ENCODE measurements at regions not wholly inside any gene's neighbourhood (a gene's known extent, or its start where the extent isn't known, plus 50 kb on each side); places are given as distances from the start of the nearest gene placed in this dataset.

GRCh38 chr6:95071464-95071863 lies 505.9 kb upstream of the MANEA start:
- ATAC-seq (no peak), DNase-seq (no peak)
- intact Hi-C loops (cut with DNase I, micrococcal nuclease), result no loop called here

- ATAC-seq (no peak), DNase-seq (no peak)
- intact Hi-C loops (cut with DNase I, micrococcal nuclease), result no loop called here
Measured at GRCh38 chr6:95078457-95078856, 498.9 kb upstream of the MANEA start.

GRCh38 chr6:95081231-95081630 lies 496.1 kb upstream of the MANEA start:
- no peak for DNase-seq
- intact Hi-C loops (cut with DNase I, micrococcal nuclease), result no loop called here
- no peak for ATAC-seq

GRCh38 chr6:95081949-95082348 lies 495.4 kb upstream of the MANEA start:
- ATAC-seq (no peak), DNase-seq (no peak)
- intact Hi-C loops (cut with DNase I, micrococcal nuclease), result no loop called here

GRCh38 chr6:95083506-95083905 lies 493.8 kb upstream of the MANEA start:
- DNase-seq, result no peak
- no peak for ATAC-seq
- intact Hi-C loops (cut with DNase I, micrococcal nuclease), result no loop called here

GRCh38 chr6:95084867-95085266 lies 492.5 kb upstream of the MANEA start:
- ATAC-seq (no peak), DNase-seq (no peak)
- intact Hi-C loops (cut with DNase I, micrococcal nuclease), result no loop called here

GRCh38 chr6:95087394-95088097 lies 489.8 kb upstream of the MANEA start:
- no peak for ATAC-seq

GRCh38 chr6:95091823-95092436 lies 485.4 kb upstream of the MANEA start:
- ATAC-seq, result peak; percentile 54
- DNase-seq, result no peak
- intact Hi-C loops (cut with DNase I, micrococcal nuclease), result no loop called here

More at GRCh38 chr6:95087394-95088097, 489.8 kb upstream of the MANEA start:
- DNase-seq, result no peak
- intact Hi-C loops (cut with DNase I, micrococcal nuclease), result no loop called here

GRCh38 chr6:95093154-95093553 lies 484.2 kb upstream of the MANEA start:
- DNase-seq, result no peak

GRCh38 chr6:95094751-95095663 lies 482.3 kb upstream of the MANEA start:
- DNase-seq, result no peak
- intact Hi-C loops (cut with DNase I, micrococcal nuclease), result no loop called here
- no peak for ATAC-seq

More at GRCh38 chr6:95093154-95093553, 484.2 kb upstream of the MANEA start:
- no peak for ATAC-seq
- intact Hi-C loops (cut with DNase I, micrococcal nuclease), result no loop called here

GRCh38 chr6:95095855-95096254 lies 481.5 kb upstream of the MANEA start:
- DNase-seq (no peak), ATAC-seq (no peak)
- intact Hi-C loops (cut with DNase I, micrococcal nuclease), result no loop called here

GRCh38 chr6:95099410-95099809 lies 477.9 kb upstream of the MANEA start:
- ATAC-seq, result no peak
- no peak for DNase-seq
- intact Hi-C loops (cut with DNase I, micrococcal nuclease), result no loop called here

GRCh38 chr6:95109212-95109611 lies 468.1 kb upstream of the MANEA start:
- DNase-seq (no peak), ATAC-seq (no peak)
- intact Hi-C loops (cut with DNase I, micrococcal nuclease), result no loop called here

GRCh38 chr6:95110767-95111166 lies 466.6 kb upstream of the MANEA start:
- intact Hi-C loops (cut with DNase I, micrococcal nuclease), result no loop called here
- ATAC-seq, result no peak
- DNase-seq, result no peak

- no peak for DNase-seq
- intact Hi-C loops (cut with DNase I, micrococcal nuclease), result no loop called here
- no peak for ATAC-seq
Measured at GRCh38 chr6:95117236-95117635, 460.1 kb upstream of the MANEA start.

GRCh38 chr6:95119927-95120326 lies 457.4 kb upstream of the MANEA start:
- ATAC-seq (no peak), DNase-seq (no peak)
- intact Hi-C loops (cut with DNase I, micrococcal nuclease), result no loop called here

GRCh38 chr6:95120984-95121383 lies 456.4 kb upstream of the MANEA start:
- DNase-seq, result no peak
- intact Hi-C loops (cut with DNase I, micrococcal nuclease), result no loop called here
- no peak for ATAC-seq

GRCh38 chr6:95127261-95127660 lies 450.1 kb upstream of the MANEA start:
- intact Hi-C loops (cut with DNase I, micrococcal nuclease), result no loop called here
- ATAC-seq (no peak), DNase-seq (no peak)

GRCh38 chr6:95128439-95128838 lies 448.9 kb upstream of the MANEA start:
- ATAC-seq (no peak), DNase-seq (no peak)
- intact Hi-C loops (cut with DNase I, micrococcal nuclease), result no loop called here

- DNase-seq (no peak), ATAC-seq (no peak)
- intact Hi-C loops (cut with DNase I, micrococcal nuclease), result no loop called here
Measured at GRCh38 chr6:95128947-95129346, 448.4 kb upstream of the MANEA start.
